GM12878 (cell line): ENCODE measurements at regions not wholly inside any gene's neighbourhood (a gene's known extent, or its start where the extent isn't known, plus 50 kb on each side); places are given as distances from the start of the nearest gene placed in this dataset.

Experiments used
- CBFB ChIP-seq: IDR thresholded peaks from 2 replicates; pipeline ENCODE4 v1.6.1; 2016; ENCODE audit warnings: antibody characterized with exemption, low read depth
- CTCF ChIP-seq, 3 experiments: IDR thresholded peaks in 2 of 3; conservative IDR thresholded peaks in 1 of 3; 2 replicates each; pipeline ENCODE4 v1.5.1; 2011; ENCODE audit warnings: low read depth in 3 of 3, low read length in 3 of 3, mild to moderate bottlenecking in 3 of 3, control low read depth in 2 of 3, moderate library complexity in 2 of 3, inconsistent platforms in 1 of 3, mixed read lengths in 1 of 3; ENCODE audit not compliant: control insufficient read depth in 2 of 3, insufficient read depth in 1 of 3; ENCODE audit errors: extremely low read depth in 1 of 3
- FOXM1 ChIP-seq: IDR thresholded peaks from 2 replicates; pipeline ENCODE4 v1.6.1; 2012; ENCODE audit warnings: low read depth, mild to moderate bottlenecking, inconsistent platforms, low read length, moderate library complexity
- POLR2A ChIP-seq: IDR thresholded peaks from 2 replicates; pipeline ENCODE4 v1.6.1; 2011; ENCODE audit warnings: low read depth, mild to moderate bottlenecking, low read length

- TF ChIP-seq CTCF (IDR thresholded peaks at IDR 0.05 in 2 of 3, conservative IDR thresholded peaks at IDR 0.05 in 1 of 3; ENCODE audit: control insufficient read depth in 2 of 3, extremely low read depth in 1 of 3, insufficient read depth in 1 of 3, low read depth in 3 of 3, low read length in 3 of 3) (no peak), CBFB (no peak), POLR2A (no peak), FOXM1 (no peak)
Measured at GRCh38 chr2:7701791-7702190, 784.6 kb downstream of the RNF144A start.
